Limb (tissue), 2 donors: ENCODE measurements at regions not wholly inside any gene's neighbourhood (a gene's known extent, or its start where the extent isn't known, plus 50 kb on each side); places are given as distances from the start of the nearest gene placed in this dataset.
"Not testable (repeated sequence)": the region's sequence is repeated elsewhere in the genome, so short reads cannot be mapped to it uniquely, and the experiment has no call there.

Source experiments
- DNase-seq, 2 donors: peaks; one replicate each; pipeline ENCODE4 v3.0.0-alpha.2; 2016; ENCODE audit errors: extremely low spot score in 2 of 2

GRCh38 chr15:62681939-62682896 is 360.3 kb upstream of the TPM1 start:
- DNase-seq = no peak

- DNase-seq = not testable (repeated sequence)
Measured at GRCh38 chr15:62683192-62683591, 359.4 kb upstream of the TPM1 start.

GRCh38 chr15:62684123-62684808 is 358.3 kb upstream of the TPM1 start:
- DNase-seq = peak in 1 of 2 donors; percentile 61

DNA sequence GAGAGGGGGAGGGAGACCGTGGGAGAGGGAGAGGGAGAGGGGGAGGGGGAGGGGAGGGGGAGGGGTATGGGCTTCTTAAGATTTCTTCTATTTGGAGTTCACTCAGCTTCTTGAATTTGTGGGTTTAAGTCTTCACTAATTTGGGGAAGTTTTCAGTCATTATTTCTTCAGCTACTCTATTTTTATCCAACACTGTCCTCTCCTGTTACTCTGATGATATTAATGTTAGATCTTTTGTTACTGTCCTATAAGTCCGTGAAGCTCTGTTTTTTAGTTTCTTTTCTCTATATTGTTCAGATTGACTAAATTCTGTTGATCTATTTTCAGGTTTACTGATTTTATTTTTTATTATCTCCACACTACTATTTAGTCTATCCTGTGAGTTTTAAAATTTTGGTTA is 351.5 kb upstream of the TPM1 start:
- no peak for DNase-seq

DNA sequence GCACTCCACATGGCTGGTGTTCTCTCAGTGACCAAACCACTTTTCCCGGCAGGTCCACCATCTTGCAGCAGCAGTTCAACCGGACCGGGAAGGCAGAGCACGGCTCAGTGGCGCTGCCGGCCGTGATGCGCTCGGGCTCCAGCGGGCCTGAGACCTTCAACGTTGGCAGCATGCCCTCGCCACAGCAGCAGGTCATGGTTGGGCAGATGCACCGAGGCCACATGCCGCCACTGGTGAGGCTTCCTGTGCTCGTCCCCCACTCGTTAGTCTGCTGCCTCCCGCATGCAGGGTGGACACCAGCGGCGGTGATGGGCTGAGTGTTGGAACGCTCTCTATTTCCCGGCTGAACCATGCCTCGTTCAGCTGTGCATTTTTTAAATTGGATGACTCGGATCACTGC is 344.9 kb upstream of the TPM1 start:
- no peak for DNase-seq

GRCh38 chr15:62698646-62699045 is 343.9 kb upstream of the TPM1 start:
- no peak for DNase-seq

DNA sequence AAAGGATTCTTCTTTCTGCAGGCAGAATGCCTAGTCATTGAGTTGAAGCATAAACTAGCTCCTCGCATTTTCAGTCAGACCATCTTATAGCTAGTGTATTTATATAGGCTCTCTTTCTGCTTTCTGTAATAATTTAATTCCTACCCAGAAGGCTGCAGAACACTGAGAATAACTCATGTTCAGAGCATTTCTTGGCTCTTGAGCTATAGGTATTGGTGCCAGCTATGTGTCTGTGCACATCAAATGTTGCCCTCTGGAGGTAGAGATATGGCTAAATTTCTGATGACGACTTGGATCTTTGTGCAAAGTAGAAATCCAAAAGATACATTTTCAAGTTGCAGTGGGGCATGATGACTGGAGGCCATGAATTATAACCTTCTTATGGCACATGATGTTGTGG is 336.2 kb upstream of the TPM1 start:
- peak in 1 of 2 donors; percentile 18 for DNase-seq

DNA sequence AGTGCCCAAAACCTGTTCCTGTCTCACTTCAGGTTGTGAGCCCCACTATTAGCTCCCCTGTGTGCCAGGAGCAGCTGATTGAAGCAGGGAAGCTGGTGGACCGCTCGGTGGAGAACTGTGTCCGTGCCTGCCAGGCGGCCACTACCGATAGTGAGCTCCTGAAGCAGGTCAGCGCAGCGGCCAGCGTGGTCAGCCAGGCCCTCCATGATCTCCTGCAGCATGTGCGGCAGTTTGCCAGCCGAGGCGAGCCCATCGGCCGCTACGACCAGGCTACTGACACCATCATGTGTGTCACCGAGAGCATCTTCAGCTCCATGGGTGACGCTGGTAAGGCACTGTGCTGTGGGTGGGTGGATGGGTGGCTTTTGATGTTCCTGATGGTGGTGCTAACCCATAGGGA is 334.1 kb upstream of the TPM1 start:
- no peak for DNase-seq

GRCh38 chr15:62709261-62709660 is 333.3 kb upstream of the TPM1 start:
- DNase-seq = no peak

GRCh38 chr15:62711691-62712454 is 330.7 kb upstream of the TPM1 start:
- no peak for DNase-seq

GRCh38 chr15:62712455-62712839 is 330.1 kb upstream of the TPM1 start:
- DNase-seq = no peak

DNA sequence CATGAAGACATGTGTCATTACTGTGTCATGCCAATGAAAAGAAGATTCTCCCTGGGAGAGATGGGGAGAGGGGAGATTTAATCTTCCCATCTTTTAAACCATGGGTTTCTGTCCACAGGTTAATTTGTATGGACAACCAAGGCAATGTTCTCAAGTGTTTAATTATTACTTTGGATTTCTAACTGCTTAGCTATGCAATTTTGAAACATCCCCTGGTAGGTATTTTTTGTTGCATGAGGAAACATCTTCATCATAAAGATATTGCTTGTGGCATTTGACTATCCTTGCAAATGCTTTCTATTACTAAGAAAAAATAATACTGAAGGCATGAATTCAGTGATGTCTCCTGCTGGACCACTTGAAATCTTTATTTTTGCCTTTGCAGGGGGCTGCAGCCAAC is 326.6 kb upstream of the TPM1 start:
- DNase-seq = no peak

GRCh38 chr15:62717496-62717895 is 325.1 kb upstream of the TPM1 start:
- DNase-seq = no peak

DNA sequence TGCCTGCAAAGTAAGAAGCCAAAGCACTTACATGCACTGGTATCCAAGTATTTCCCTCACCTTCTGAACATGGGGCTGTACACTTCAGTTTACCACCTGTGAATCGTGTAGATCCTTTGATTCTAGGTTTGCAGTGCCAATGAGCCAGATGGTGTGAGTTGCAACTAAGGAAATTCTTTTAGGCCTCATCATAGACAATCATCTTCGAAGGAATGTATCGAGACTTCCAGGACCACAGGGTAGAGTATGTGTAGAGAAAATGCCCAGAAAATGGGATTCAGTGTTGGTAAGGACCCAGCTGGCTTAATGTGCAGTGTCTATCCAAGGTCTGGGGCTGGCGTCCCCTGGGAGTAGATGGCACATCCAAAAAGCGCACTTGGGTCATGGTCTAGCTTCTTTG is 323.2 kb upstream of the TPM1 start:
- no peak for DNase-seq

DNA sequence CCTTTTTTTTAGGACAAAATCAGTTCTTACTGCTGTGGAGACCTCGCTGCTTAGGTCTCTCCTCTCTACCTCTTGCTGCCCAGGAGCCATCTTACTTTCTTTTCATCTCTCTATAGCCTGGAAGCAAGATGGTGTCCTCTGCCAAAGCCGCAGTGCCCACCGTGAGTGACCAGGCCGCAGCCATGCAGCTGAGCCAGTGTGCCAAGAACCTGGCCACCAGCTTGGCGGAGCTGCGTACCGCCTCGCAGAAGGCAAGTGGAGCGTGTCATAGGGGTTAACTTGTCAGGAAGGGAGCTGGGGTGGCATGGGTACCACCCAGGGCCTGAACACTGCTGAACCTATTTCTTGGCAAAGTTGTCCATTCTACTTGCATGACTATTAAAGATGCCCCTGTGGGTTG is 320.3 kb upstream of the TPM1 start:
- DNase-seq = no peak

GRCh38 chr15:62726461-62726860 is 316.1 kb upstream of the TPM1 start:
- DNase-seq = no peak

DNA sequence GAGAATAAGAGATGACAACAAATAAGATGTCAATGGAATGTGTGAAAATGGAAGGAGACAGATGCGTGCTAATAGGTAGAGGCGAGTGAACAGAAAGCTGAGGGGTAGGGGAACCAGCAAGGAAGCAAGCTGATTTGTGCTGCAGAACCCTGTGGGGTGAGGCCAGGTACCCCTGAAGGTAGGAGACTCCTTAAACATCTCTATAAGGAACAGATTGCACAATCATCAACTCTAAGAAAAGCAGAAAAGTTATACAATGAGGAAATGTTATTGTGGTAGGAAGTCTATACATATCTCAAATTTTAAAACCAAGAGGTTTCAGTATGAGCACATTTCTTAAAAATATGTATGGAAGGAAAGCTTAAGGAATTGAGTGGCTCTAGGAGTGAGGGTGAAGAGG is 315.0 kb upstream of the TPM1 start:
- no peak for DNase-seq

DNA sequence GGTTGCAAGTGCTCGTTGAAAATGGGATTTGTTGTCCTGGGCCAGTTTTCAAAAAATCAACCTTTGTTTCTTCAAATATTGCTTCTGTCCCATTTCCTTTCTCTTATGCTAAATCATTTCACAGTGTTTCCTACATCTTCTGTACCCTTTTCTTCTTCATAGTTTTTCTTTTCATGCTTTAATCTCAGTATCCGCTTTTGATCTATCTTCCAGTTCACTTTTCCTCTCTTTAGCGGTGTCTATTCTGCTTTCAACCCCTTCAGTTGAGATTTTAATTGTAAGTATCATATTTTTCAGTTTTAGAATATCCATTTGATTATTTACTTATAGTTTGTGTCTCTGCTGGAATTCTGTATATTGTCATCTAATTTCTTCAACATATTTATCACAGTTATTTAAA is 311.7 kb upstream of the TPM1 start:
- DNase-seq = no peak

GRCh38 chr15:62732078-62732477 is 310.5 kb upstream of the TPM1 start:
- no peak for DNase-seq

DNA sequence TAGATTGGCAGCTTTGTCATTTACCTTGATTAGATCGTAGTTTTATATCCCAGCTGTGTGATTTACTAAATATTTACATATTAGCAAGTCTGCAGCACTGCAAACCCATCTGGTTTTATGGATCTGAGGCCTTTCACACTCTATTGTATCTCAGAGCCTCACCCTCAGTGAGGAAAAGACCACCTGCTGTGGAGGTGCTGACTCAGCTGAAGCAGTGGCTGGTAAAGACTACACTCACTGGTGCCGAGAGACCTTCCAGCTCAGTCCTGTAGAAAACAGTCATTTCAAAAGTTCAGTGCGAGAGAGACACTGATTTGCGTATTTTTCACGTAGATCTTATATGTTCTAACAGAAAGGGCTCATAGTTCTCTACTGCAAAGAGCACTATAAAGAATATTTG is 307.8 kb upstream of the TPM1 start:
- no peak for DNase-seq

DNA sequence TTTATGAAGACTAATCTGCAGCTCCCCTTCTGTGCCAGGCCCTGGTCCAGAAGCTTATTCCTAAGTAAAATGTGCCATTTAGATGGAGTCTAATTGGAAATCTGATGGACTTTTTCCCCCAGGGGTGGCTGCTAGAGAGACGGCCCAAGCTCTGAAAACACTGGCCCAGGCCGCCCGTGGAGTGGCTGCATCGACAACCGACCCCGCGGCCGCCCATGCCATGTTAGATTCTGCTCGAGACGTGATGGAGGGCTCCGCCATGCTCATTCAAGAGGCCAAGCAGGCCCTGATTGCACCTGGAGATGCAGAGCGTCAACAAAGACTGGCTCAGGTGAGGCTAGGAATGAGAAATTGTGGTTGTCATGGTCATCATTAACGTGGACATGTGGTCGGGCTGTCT is 305.8 kb upstream of the TPM1 start:
- no peak for DNase-seq

DNA sequence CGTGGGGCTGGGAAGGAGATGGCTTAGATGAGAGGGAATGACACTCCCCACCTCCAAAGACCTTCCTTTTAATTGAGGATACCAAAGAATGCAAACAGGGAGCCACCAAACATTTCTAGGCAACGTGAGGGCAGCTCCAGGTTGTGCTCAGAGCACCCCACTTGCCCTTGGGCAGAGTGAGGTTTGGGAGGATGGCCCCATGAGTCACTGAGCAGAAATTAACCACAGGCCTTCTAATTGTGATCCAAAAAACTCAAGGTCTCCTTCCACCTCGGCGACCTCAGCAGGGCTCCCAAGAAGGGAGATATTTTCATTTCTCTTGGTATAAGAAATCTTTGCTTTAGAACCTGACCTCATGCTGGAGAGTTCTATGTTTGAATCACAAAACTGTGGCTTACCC is 305.0 kb upstream of the TPM1 start:
- no peak for DNase-seq
